ENCODE measurements at regions not wholly inside any gene's neighbourhood (a gene's known extent, or its start where the extent isn't known, plus 50 kb on each side); places are given as distances from the start of the nearest gene placed in this dataset.

DNA sequence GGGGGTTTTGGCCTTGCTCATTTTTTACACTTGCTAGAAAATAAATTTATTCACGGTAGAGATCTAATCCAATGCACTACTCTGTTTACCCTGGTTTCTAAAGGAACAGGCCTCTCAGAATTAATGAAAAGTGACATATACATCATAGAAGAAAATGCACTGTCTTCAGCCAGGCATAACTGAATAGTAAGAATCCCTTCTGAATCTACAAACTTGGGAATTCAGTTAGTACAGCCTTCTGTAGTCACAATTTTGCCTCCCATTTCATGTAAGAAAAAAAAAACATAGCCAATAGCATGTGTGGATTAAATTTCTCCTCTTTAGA lies 197.3 kb downstream of the CAAP1 start:
- TF ChIP-seq CTCF (IDR thresholded peaks at IDR 0.05; ENCODE audit: control extremely low read depth, extremely low read depth): no peak
- DNase-seq (no peak), ATAC-seq (ENCODE audit: insufficient read depth, low FRiP score) (no peak)
- peaks cover 0 to 4% (median 1%) of the 10 kb centered on the region in 4 donors for H3K9me3 ChIP-seq (ENCODE audit: control insufficient read depth in 4 of 4, insufficient read depth in 3 of 4, low read length in 3 of 4)
- no peaks in the 10 kb centered on the region for H3K4me1 ChIP-seq (ENCODE audit: control insufficient read depth in 5 of 5, insufficient read depth in 5 of 5, low read length in 5 of 5)
- H3K4me3 ChIP-seq: no peak overlapping the region
- no peak overlapping the region for H3K27ac ChIP-seq (ENCODE audit: low read depth in 1 of 2, low read length in 1 of 2)
- no peak overlapping the region for H3K9ac ChIP-seq (ENCODE audit: insufficient read depth in 1 of 2, low read length in 2 of 2)
- no peaks in the 10 kb centered on the region for H3K27me3 ChIP-seq (ENCODE audit: control insufficient read depth in 3 of 3, insufficient read depth in 3 of 3, low read length in 2 of 3)
- 81 to 84% methylated on average over 1 of the region's 1 CpG for WGBS, 2 donors
- no peaks in the 10 kb centered on the region for H3K36me3 ChIP-seq (ENCODE audit: control insufficient read depth in 4 of 4, insufficient read depth in 4 of 4, low read length in 4 of 4)

GRCh38 chr9:26694381-26695297 lies 198.0 kb downstream of the CAAP1 start:
- Histone ChIP-seq H3K36me3 (ENCODE audit: control insufficient read depth in 4 of 4, insufficient read depth in 4 of 4, low read length in 4 of 4) (no peaks in the 10 kb centered on the region), H3K4me1 (ENCODE audit: control insufficient read depth in 5 of 5, insufficient read depth in 5 of 5, low read length in 5 of 5) (no peaks in the 10 kb centered on the region), H3K27ac (ENCODE audit: low read depth in 1 of 2, low read length in 1 of 2) (no peak overlapping the region), H3K9me3 (ENCODE audit: control insufficient read depth in 4 of 4, insufficient read depth in 3 of 4, low read length in 3 of 4) (peaks cover 0 to 1% (median 0%) of the 10 kb centered on the region in 4 donors), H3K4me3 (no peak overlapping the region), H3K9ac (ENCODE audit: insufficient read depth in 1 of 2, low read length in 2 of 2) (no peak overlapping the region), H3K27me3 (ENCODE audit: control insufficient read depth in 3 of 3, insufficient read depth in 3 of 3, low read length in 2 of 3) (no peaks in the 10 kb centered on the region)
- no peak for TF ChIP-seq CTCF (IDR thresholded peaks at IDR 0.05; ENCODE audit: control extremely low read depth, extremely low read depth)
- WGBS, 2 donors: 61 to 85% methylated on average over 5 of the region's 5 CpGs
- DNase-seq (no peak), ATAC-seq (ENCODE audit: insufficient read depth, low FRiP score) (no peak)

- no peaks in the 10 kb centered on the region for H3K36me3 ChIP-seq (ENCODE audit: control insufficient read depth in 4 of 4, insufficient read depth in 4 of 4, low read length in 4 of 4)
- DNase-seq (no peak), ATAC-seq (ENCODE audit: insufficient read depth, low FRiP score) (no peak)
- H3K27me3 ChIP-seq (ENCODE audit: control insufficient read depth in 3 of 3, insufficient read depth in 3 of 3, low read length in 2 of 3): no peaks in the 10 kb centered on the region
- WGBS, 2 donors: 89 to 95% methylated on average over 6 of the region's 6 CpGs
- TF ChIP-seq CTCF (IDR thresholded peaks at IDR 0.05; ENCODE audit: control extremely low read depth, extremely low read depth): no peak
- no peak overlapping the region for H3K4me3 ChIP-seq
- no peak overlapping the region for H3K9ac ChIP-seq (ENCODE audit: insufficient read depth in 1 of 2, low read length in 2 of 2)
- no peaks in the 10 kb centered on the region for H3K4me1 ChIP-seq (ENCODE audit: control insufficient read depth in 5 of 5, insufficient read depth in 5 of 5, low read length in 5 of 5)
- no peaks in the 10 kb centered on the region for H3K9me3 ChIP-seq (ENCODE audit: control insufficient read depth in 4 of 4, insufficient read depth in 3 of 4, low read length in 3 of 4)
- H3K27ac ChIP-seq (ENCODE audit: low read depth in 1 of 2, low read length in 1 of 2): no peak overlapping the region
Measured at GRCh38 chr9:26689041-26689440, 203.6 kb downstream of the CAAP1 start.

Data from lung (tissue), 11 donors.